H1 (cell line): ENCODE measurements at regions not wholly inside any gene's neighbourhood (a gene's known extent, or its start where the extent isn't known, plus 50 kb on each side); places are given as distances from the start of the nearest gene placed in this dataset.

Source experiments
- CBX5 ChIP-seq: fragments of 300-800, 300-1000 bp; sonication (generic); IDR thresholded peaks from 2 replicates; pipeline ENCODE4 v1.7.1; 2016; ENCODE audit warnings: antibody characterized with exemption, low read length, low read depth
- GABPA ChIP-seq: IDR thresholded peaks from 2 replicates; pipeline ENCODE4 v1.6.1; 2011; ENCODE audit warnings: mild to moderate bottlenecking, low read length, moderate library complexity, borderline replicate concordance; ENCODE audit not compliant: insufficient read depth
- GTF2F1 ChIP-seq: IDR thresholded peaks from 2 replicates; pipeline ENCODE4 v1.6.1; 2012; ENCODE audit warnings: low read depth, low read length, improper control_type of control experiment, borderline replicate concordance
- NANOG ChIP-seq: IDR thresholded peaks from 2 replicates; pipeline ENCODE4 v1.6.1; 2011; ENCODE audit warnings: low read length, low read depth, mild to moderate bottlenecking, inconsistent platforms; ENCODE audit not compliant: insufficient read depth, poor library complexity, severe bottlenecking
- NRF1 ChIP-seq: IDR thresholded peaks from 2 replicates; pipeline ENCODE4 v1.6.1; 2011; ENCODE audit warnings: mild to moderate bottlenecking, low read depth, low read length, improper control_type of control experiment
- RAD21 ChIP-seq, 2 experiments: IDR thresholded peaks in 1 of 2; conservative IDR thresholded peaks in 1 of 2; 2 replicates each; pipeline ENCODE4 v1.6.1; 2011; ENCODE audit warnings: low read depth in 2 of 2, low read length in 2 of 2, improper control_type of control experiment in 1 of 2, inconsistent platforms in 1 of 2, mild to moderate bottlenecking in 1 of 2, moderate library complexity in 1 of 2
- RXRA ChIP-seq: IDR thresholded peaks from 2 replicates; pipeline ENCODE4 v1.6.1; 2011; ENCODE audit warnings: low read depth, mild to moderate bottlenecking, low read length, moderate library complexity; ENCODE audit not compliant: insufficient read depth
- SP2 ChIP-seq: IDR thresholded peaks from 2 replicates; pipeline ENCODE4 v1.6.1; 2012; ENCODE audit warnings: mild to moderate bottlenecking, low read length, inconsistent platforms
- SP4 ChIP-seq: IDR thresholded peaks from 2 replicates; pipeline ENCODE4 v1.6.1; 2012; ENCODE audit warnings: low read length, inconsistent platforms
- TAF1 ChIP-seq: IDR thresholded peaks from 2 replicates; pipeline ENCODE4 v1.6.1; 2011; ENCODE audit warnings: mild to moderate bottlenecking, low read depth, low read length
- TBP ChIP-seq: IDR thresholded peaks from 2 replicates; pipeline ENCODE4 v1.6.1; 2011; ENCODE audit warnings: low read depth, low read length, improper control_type of control experiment
- TCF12 ChIP-seq: IDR thresholded peaks from 2 replicates; pipeline ENCODE4 v1.6.1; 2011; ENCODE audit warnings: low read depth, mild to moderate bottlenecking, low read length
- TEAD4 ChIP-seq: IDR thresholded peaks from 2 replicates; pipeline ENCODE4 v1.6.1; 2012; ENCODE audit warnings: low read depth, low read length, inconsistent platforms, mixed read lengths
- YY1 ChIP-seq: IDR thresholded peaks from 2 replicates; pipeline ENCODE4 v1.6.1; 2011; ENCODE audit warnings: low read depth, mild to moderate bottlenecking, low read length

- no peak for TF ChIP-seq GABPA
- no peak for TF ChIP-seq TCF12
- TF ChIP-seq YY1, result no peak
- no peak for TF ChIP-seq TAF1
- no peak for TF ChIP-seq CBX5
- TF ChIP-seq SP2, result no peak
- TF ChIP-seq GTF2F1, result no peak
- TF ChIP-seq TEAD4, result no peak
- TF ChIP-seq NANOG, result no peak
- TF ChIP-seq TBP, result no peak
- no peak for TF ChIP-seq RAD21 (IDR thresholded peaks at IDR 0.05 in 1 of 2, conservative IDR thresholded peaks at IDR 0.05 in 1 of 2; ENCODE audit: low read depth in 2 of 2, low read length in 2 of 2)
- no peak for TF ChIP-seq RXRA
- no peak for TF ChIP-seq NRF1
- no peak for TF ChIP-seq SP4
- TF ChIP-seq, all 59 proteins: peak for 0
Measured at GRCh38 chr6:2543321-2543720, 207.4 kb downstream of the MYLK4 start (continued).
